ENCODE measurements at regions not wholly inside any gene's neighbourhood (a gene's known extent, or its start where the extent isn't known, plus 50 kb on each side); places are given as distances from the start of the nearest gene placed in this dataset.

GRCh38 chr2:176555112-176555511 lies 285.9 kb downstream of the MTX2 start:
- no peaks in the 10 kb centered on the region for H3K4me1 ChIP-seq (ENCODE audit: insufficient read depth, low read length)
- no peak overlapping the region for H3K4me3 ChIP-seq (ENCODE audit: low read length)
- H3K27me3 ChIP-seq (ENCODE audit: insufficient read depth, low read length) = no peaks in the 10 kb centered on the region
- no peak overlapping the region for H2AFZ ChIP-seq (ENCODE audit: low read depth, low read length)
- H3K36me3 ChIP-seq (ENCODE audit: insufficient read depth, low read length) = no peaks in the 10 kb centered on the region
- H3K9me3 ChIP-seq (ENCODE audit: low read length) = no peaks in the 10 kb centered on the region

- no peaks in the 10 kb centered on the region for H3K4me1 ChIP-seq (ENCODE audit: insufficient read depth, low read length)
- no peaks in the 10 kb centered on the region for H3K36me3 ChIP-seq (ENCODE audit: insufficient read depth, low read length)
- H3K4me3 ChIP-seq (ENCODE audit: low read length) = no peak overlapping the region
- no peak overlapping the region for H2AFZ ChIP-seq (ENCODE audit: low read depth, low read length)
- H3K27me3 ChIP-seq (ENCODE audit: insufficient read depth, low read length) = no peaks in the 10 kb centered on the region
- H3K9me3 ChIP-seq (ENCODE audit: low read length) = no peaks in the 10 kb centered on the region
Observed at GRCh38 chr2:176555781-176556180, 286.5 kb downstream of the MTX2 start.

- Histone ChIP-seq H3K4me1 (ENCODE audit: insufficient read depth, low read length) (peaks cover 2% of the 10 kb centered on the region), H3K36me3 (ENCODE audit: insufficient read depth, low read length) (no peaks in the 10 kb centered on the region), H2AFZ (ENCODE audit: low read depth, low read length) (no peak overlapping the region), H3K27me3 (ENCODE audit: insufficient read depth, low read length) (no peaks in the 10 kb centered on the region), H3K4me3 (ENCODE audit: low read length) (no peak overlapping the region), H3K9me3 (ENCODE audit: low read length) (no peaks in the 10 kb centered on the region)
Observed at GRCh38 chr2:176556373-176556772, 287.1 kb downstream of the MTX2 start.

- no peaks in the 10 kb centered on the region for H3K27me3 ChIP-seq (ENCODE audit: insufficient read depth, low read length)
- no peaks in the 10 kb centered on the region for H3K36me3 ChIP-seq (ENCODE audit: insufficient read depth, low read length)
- H3K4me3 ChIP-seq (ENCODE audit: low read length) = no peak overlapping the region
- H3K4me1 ChIP-seq (ENCODE audit: insufficient read depth, low read length) = peaks cover 14% of the 10 kb centered on the region
- no peak overlapping the region for H2AFZ ChIP-seq (ENCODE audit: low read depth, low read length)
- H3K9me3 ChIP-seq (ENCODE audit: low read length) = no peaks in the 10 kb centered on the region
Observed at GRCh38 chr2:176557821-176558220, 288.6 kb downstream of the MTX2 start.

GRCh38 chr2:176558574-176559140 lies 289.4 kb downstream of the MTX2 start:
- H3K4me1 ChIP-seq (ENCODE audit: insufficient read depth, low read length) = peaks cover 14% of the 10 kb centered on the region
- no peaks in the 10 kb centered on the region for H3K36me3 ChIP-seq (ENCODE audit: insufficient read depth, low read length)
- no peak overlapping the region for H3K4me3 ChIP-seq (ENCODE audit: low read length)
- H2AFZ ChIP-seq (ENCODE audit: low read depth, low read length) = no peak overlapping the region
- no peaks in the 10 kb centered on the region for H3K27me3 ChIP-seq (ENCODE audit: insufficient read depth, low read length)
- H3K9me3 ChIP-seq (ENCODE audit: low read length) = no peaks in the 10 kb centered on the region

GRCh38 chr2:176560296-176560695 lies 291.1 kb downstream of the MTX2 start:
- H3K4me1 ChIP-seq (ENCODE audit: insufficient read depth, low read length) = peaks cover 14% of the 10 kb centered on the region
- H3K4me3 ChIP-seq (ENCODE audit: low read length) = no peak overlapping the region
- no peaks in the 10 kb centered on the region for H3K36me3 ChIP-seq (ENCODE audit: insufficient read depth, low read length)
- no peaks in the 10 kb centered on the region for H3K27me3 ChIP-seq (ENCODE audit: insufficient read depth, low read length)
- no peak overlapping the region for H2AFZ ChIP-seq (ENCODE audit: low read depth, low read length)
- H3K9me3 ChIP-seq (ENCODE audit: low read length) = no peaks in the 10 kb centered on the region

GRCh38 chr2:176561706-176562105 lies 292.5 kb downstream of the MTX2 start:
- H3K4me3 ChIP-seq (ENCODE audit: low read length) = no peak overlapping the region
- H3K4me1 ChIP-seq (ENCODE audit: insufficient read depth, low read length) = peaks cover 24% of the 10 kb centered on the region
- H3K36me3 ChIP-seq (ENCODE audit: insufficient read depth, low read length) = no peaks in the 10 kb centered on the region
- no peak overlapping the region for H2AFZ ChIP-seq (ENCODE audit: low read depth, low read length)
- no peaks in the 10 kb centered on the region for H3K9me3 ChIP-seq (ENCODE audit: low read length)
- H3K27me3 ChIP-seq (ENCODE audit: insufficient read depth, low read length) = no peaks in the 10 kb centered on the region

GRCh38 chr2:176562359-176563078 lies 293.3 kb downstream of the MTX2 start:
- Histone ChIP-seq H3K36me3 (ENCODE audit: insufficient read depth, low read length) (no peaks in the 10 kb centered on the region), H3K9me3 (ENCODE audit: low read length) (no peaks in the 10 kb centered on the region), H3K4me1 (ENCODE audit: insufficient read depth, low read length) (peaks cover 24% of the 10 kb centered on the region), H3K4me3 (ENCODE audit: low read length) (no peak overlapping the region), H2AFZ (ENCODE audit: low read depth, low read length) (no peak overlapping the region), H3K27me3 (ENCODE audit: insufficient read depth, low read length) (no peaks in the 10 kb centered on the region)

GRCh38 chr2:176565641-176566323 lies 296.5 kb downstream of the MTX2 start:
- Histone ChIP-seq H3K4me3 (ENCODE audit: low read length) (no peak overlapping the region), H3K4me1 (ENCODE audit: insufficient read depth, low read length) (peaks cover 24% of the 10 kb centered on the region), H3K27me3 (ENCODE audit: insufficient read depth, low read length) (no peaks in the 10 kb centered on the region), H3K36me3 (ENCODE audit: insufficient read depth, low read length) (no peaks in the 10 kb centered on the region), H2AFZ (ENCODE audit: low read depth, low read length) (peak overlapping the region; percentile 43), H3K9me3 (ENCODE audit: low read length) (no peaks in the 10 kb centered on the region)

GRCh38 chr2:176566496-176566895 lies 297.3 kb downstream of the MTX2 start:
- no peak overlapping the region for H3K4me3 ChIP-seq (ENCODE audit: low read length)

GRCh38 chr2:176566961-176567360 lies 297.7 kb downstream of the MTX2 start:
- Histone ChIP-seq H3K36me3 (ENCODE audit: insufficient read depth, low read length) (no peaks in the 10 kb centered on the region), H3K9me3 (ENCODE audit: low read length) (no peaks in the 10 kb centered on the region), H2AFZ (ENCODE audit: low read depth, low read length) (no peak overlapping the region), H3K4me3 (ENCODE audit: low read length) (no peak overlapping the region), H3K27me3 (ENCODE audit: insufficient read depth, low read length) (no peaks in the 10 kb centered on the region), H3K4me1 (ENCODE audit: insufficient read depth, low read length) (peaks cover 16% of the 10 kb centered on the region)

More at GRCh38 chr2:176566496-176566895, 297.3 kb downstream of the MTX2 start:
- H2AFZ ChIP-seq (ENCODE audit: low read depth, low read length) = no peak overlapping the region
- no peaks in the 10 kb centered on the region for H3K9me3 ChIP-seq (ENCODE audit: low read length)
- no peaks in the 10 kb centered on the region for H3K27me3 ChIP-seq (ENCODE audit: insufficient read depth, low read length)
- H3K4me1 ChIP-seq (ENCODE audit: insufficient read depth, low read length) = peaks cover 20% of the 10 kb centered on the region
- H3K36me3 ChIP-seq (ENCODE audit: insufficient read depth, low read length) = no peaks in the 10 kb centered on the region

GRCh38 chr2:176567361-176567760 lies 298.1 kb downstream of the MTX2 start:
- H3K27me3 ChIP-seq (ENCODE audit: insufficient read depth, low read length) = no peaks in the 10 kb centered on the region
- no peak overlapping the region for H3K4me3 ChIP-seq (ENCODE audit: low read length)
- peaks cover 13% of the 10 kb centered on the region for H3K4me1 ChIP-seq (ENCODE audit: insufficient read depth, low read length)
- H3K36me3 ChIP-seq (ENCODE audit: insufficient read depth, low read length) = no peaks in the 10 kb centered on the region
- H3K9me3 ChIP-seq (ENCODE audit: low read length) = no peaks in the 10 kb centered on the region
- no peak overlapping the region for H2AFZ ChIP-seq (ENCODE audit: low read depth, low read length)

GRCh38 chr2:176569574-176569973 lies 300.3 kb downstream of the MTX2 start:
- Histone ChIP-seq H3K27me3 (ENCODE audit: insufficient read depth, low read length) (no peaks in the 10 kb centered on the region), H2AFZ (ENCODE audit: low read depth, low read length) (no peak overlapping the region), H3K36me3 (ENCODE audit: insufficient read depth, low read length) (no peaks in the 10 kb centered on the region), H3K9me3 (ENCODE audit: low read length) (no peaks in the 10 kb centered on the region), H3K4me3 (ENCODE audit: low read length) (no peak overlapping the region), H3K4me1 (ENCODE audit: insufficient read depth, low read length) (peaks cover 12% of the 10 kb centered on the region)
